A172 (cell line): ENCODE measurements at regions not wholly inside any gene's neighbourhood (a gene's known extent, or its start where the extent isn't known, plus 50 kb on each side); places are given as distances from the start of the nearest gene placed in this dataset.
A peak's percentile ranks its signal among the peaks of the same experiment; 100 is the strongest.
"Not testable (repeated sequence)": the region's sequence is repeated elsewhere in the genome, so short reads cannot be mapped to it uniquely, and the experiment has no call there.

Source experiments
- DNase-seq: peaks from one replicate; pipeline ENCODE4 v3.0.0-alpha.2; 2015; ENCODE audit warnings: low spot score

DNA sequence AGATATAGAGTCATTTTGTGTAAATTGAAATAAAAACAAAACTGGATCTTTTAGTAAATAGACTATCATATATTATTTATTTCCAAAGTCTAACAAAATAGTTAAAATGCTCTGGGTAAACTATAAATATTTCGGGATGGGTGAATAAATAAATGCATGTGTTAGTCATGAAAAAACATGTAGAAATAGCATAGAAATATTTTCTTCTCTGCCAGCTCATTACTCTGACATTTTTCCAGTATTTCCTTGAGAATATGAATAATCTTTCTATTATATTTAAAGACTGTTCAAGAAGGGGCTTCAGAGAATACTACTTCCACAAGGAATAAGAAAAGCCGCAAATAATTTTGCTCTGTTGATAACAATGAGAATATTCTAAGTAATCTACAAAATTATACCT lies 880.4 kb downstream of the TRIB2 start:
- no peak for DNase-seq

DNA sequence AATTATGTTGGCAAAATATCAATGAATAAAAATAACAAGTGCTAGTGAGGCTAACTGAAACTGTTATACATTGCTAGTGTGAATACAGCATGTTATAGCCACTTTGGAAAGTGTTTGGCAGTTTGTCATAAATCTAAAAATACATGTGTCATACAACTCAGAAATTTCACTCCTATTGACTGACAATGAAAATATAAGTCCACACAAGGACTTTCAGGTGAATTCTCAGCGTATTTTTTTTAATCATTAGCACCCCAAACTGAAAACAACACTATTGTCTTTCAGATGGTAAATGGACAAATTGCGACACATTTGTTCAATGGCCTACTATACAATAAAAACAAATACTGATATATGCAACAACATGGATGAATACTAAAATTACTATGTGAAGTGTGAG lies 884.8 kb downstream of the TRIB2 start:
- DNase-seq: no peak

DNA sequence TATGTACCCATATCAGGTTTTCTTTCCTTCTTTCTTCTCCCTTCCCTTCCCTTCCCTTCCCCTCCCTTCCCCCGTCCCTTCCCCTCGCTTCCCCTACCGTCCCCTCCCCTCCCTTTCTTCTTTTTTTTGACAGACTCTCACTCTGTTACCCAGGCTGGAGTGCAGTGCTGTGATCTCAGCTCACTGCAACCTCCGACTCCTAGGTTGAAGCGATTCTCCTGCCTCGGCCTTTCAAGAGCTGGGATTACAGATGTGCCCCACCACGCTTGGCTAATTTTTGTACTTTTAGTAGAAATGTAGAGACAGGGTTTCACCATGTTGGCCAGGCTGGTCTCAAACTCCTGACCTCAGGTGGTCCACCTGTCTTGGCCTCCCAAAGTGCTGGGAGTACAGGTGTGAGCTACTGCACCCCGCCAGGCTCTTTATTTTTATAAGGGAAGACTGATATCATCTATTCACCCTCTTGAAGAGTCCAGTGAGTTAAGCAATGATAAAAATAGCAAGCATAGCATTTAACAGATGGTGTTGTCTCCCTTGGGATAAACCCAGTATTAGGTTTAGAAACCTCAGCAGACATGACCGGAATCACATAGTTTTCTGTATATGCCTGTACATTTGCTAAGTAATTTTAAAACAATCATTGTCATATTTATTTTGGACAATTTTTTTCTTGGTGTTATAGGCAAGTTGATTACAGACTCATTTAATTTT lies 888.4 kb downstream of the TRIB2 start:
- no peak for DNase-seq

DNA sequence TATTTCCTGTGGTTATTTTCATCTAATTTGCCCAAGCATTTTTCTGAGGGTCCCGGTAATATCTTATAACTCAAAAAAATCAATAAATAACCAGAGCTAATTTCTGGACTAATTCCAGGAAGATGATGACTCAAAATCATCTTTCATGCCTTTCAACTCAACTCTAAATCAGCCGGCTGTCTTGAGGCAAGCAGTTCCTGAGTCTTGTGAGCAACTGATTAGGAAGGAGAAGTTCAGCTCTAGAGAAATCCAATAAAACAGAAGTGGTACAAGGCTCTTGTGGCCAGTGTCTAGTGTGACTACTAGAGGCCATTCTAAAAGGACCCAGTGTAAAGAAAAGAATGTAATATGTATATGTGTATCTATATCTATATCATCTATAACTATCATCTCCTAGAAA lies 890.4 kb downstream of the TRIB2 start:
- no peak for DNase-seq

DNA sequence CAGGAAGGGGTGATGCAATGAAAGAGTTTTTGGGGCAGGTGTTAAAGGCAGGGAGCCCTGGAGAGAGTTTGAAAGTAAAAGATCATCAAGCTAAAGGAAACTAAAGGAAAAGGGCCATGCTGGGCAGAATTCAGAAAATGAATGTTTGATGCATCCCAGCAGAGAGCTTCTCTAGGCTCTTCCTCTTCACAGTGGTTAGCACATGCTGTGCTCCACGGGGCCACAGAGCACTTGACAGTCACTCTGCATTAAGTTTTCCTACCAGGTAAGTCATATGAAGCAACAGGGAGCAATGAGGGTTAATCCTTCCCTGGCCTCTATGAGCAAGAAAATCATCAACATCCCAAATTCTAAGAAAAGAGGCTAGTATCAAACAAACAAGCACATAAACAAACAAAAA lies 895.2 kb downstream of the TRIB2 start:
- DNase-seq: no peak

DNA sequence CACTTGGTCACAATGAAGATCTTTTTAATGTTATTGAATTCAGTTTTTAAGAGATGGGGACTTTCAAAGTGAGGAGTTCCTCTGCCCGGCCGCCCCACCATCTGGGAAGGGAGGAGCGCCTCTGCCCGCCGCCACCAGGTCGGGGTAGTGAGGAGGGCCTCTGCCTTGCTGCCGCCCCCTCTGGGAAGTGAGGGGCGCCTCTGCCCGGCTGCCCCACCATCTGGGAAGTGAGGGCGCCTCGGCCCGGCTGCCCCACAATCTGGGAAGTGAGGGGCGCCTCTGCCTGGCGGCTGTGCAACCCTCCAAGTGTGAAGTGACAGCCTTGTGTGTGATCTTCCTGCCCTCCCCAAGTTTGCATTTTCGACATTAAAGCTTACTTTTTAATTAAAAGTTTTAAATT lies 899.3 kb downstream of the TRIB2 start:
- no peak for DNase-seq

DNA sequence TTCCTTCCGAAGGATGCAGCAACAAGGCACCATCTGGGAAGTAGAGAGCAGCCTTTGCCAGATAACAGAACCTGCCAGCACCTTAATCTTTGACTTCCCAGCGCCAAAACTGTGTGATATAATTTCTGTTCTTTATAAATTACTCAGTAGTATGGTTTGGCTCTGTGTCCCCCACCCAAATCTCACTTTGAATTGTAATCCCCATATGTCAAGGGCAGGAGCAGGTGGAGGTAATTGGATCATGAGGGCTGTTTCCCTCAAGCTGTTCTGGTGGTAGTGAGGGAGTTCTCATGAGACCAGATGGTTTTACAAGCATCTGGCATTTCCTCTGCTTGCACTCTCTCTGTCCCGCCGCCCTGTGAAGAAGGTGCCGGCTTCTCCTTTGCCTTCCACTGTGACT lies 899.9 kb downstream of the TRIB2 start:
- no peak for DNase-seq

DNA sequence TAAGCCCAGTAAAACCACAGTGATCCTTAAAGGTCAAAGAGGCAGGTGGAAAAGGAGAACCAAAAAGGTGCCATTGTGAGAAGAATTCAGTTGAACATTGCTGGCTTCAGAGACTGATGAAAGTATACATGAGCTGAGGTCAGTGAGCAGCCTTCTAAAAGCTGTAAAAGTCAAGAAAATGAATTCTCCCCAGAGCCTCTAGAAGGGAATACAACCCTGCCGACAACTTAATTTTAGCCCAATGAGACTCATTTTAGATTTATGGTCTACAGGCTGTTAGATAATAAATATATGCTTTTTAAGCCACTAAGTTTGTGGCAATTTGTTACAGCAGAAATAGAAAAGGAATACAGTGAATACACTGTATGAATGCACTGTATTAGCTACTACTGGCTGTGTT lies 911.4 kb downstream of the TRIB2 start:
- DNase-seq: no peak

DNA sequence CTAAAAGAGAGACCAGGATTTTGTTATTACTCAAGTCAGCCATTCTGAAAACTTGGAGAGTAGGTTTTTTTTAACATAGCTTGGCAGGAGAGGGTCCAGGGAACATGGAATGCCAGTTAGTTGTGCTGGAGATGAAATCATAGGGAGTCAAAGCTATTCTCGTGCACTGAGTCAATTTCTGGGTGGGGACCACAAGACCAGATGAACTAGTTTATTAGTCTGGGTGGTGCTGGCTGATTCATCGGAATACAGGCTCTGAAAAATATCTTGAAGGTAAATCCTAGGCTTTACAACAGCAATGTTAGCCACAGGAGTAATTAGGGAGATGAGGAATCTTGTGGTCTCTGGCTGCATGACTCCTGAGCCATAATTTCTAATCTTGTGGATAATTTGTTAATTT lies 921.4 kb downstream of the TRIB2 start:
- DNase-seq: peak; percentile 52

DNA sequence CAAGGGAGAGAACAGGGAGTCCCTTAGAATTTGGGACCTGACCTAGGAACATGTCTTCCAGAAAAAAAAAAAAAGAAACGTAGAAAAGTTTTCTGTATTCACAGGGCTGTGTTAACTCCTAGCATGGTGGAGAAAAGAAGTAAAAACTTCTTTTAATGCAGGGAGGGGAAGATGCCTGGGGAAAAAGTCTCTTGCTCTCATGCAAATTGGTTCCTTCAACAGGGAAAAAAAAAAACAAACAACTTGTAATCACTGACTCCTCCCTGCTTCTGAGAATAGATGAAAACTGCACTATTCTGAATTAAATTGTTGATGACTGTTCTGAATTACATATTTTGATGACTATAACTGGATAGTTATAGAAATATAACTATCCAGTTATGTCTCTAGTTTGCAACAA lies 933.2 kb downstream of the TRIB2 start:
- DNase-seq: no peak

DNA sequence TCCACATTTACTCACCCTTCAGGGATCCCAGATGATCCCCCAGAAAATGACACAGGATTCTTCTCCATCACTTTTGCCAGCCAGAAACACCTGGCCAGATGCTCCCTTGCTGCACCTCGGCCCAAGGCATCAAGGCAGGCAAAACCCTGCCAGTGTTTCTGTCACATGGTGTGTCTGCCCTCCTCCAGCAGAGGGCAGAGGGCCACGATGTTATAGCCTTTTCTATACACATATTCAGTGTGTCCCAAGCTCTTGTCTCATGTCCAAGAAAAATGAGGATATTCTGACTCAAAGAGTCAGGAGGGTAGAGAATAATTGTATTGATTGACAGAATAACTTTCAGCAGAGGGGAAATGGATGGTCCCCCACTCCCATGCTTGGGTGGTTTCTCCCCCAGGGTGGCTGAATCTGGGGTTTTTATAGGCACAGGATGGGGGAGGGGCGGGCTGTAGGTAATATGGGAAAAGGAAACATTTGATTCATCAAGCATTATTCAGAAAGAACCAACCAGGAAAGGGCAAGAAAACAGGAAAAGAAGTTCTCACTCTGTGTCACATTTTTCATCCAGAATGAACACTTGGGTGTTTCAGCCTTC lies 933.9 kb downstream of the TRIB2 start:
- no peak for DNase-seq

DNA sequence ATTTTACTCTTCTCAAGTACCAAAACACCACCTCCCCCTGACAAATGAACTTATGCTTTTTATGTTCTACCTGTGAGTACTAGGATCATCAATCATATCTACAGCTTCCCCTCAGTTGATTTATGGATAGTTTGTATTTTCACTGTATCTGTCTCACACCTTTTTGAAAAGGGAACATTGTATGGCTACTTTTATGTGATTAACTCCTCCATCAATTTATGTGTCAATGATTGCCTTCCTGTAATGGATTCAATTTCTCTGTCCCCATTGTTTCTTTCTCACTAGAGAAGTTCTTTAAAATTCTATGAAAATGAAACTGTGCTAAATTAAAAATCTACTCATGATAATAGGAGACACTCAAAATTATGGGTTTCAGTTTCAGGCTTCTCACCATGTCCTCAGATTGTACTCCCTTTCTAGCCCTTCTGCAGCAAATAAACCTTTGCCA lies 935.0 kb downstream of the TRIB2 start:
- no peak for DNase-seq

DNA sequence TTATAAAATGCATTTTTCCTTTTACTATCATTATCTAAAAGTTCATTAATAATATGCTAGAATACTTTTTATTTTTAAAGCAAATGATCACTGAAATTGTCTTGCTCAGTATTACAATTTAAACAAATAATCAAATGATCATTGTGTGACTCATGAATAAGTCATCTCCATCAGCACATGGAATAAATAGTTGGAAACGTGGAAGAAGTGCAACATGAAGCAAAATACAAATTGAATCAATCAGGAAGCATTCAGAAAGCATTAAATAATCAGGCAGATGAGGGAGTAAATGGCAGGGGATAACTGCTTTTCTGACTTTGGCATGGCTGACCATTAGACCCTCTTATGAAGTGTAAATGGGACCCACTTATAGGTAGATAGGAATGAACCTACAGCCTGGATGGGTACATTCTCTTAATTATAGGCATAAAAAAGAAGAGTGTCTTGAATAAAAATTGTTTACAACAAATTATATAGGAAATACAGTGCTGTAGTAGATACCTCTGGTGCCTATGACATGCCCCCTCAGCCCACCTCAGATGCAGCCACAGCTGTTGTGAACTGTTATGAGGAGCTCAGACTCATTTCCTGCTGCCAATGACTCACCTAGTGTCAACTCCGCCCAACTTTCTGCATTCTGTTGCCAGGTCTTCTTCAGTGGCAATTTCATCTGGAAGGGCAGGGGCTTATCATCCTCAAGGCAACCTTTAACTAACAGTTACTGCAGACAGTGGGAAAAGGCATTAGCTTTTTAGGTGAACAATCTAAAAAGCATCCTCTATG lies 936.0 kb downstream of the TRIB2 start:
- peak; percentile 84 for DNase-seq

DNA sequence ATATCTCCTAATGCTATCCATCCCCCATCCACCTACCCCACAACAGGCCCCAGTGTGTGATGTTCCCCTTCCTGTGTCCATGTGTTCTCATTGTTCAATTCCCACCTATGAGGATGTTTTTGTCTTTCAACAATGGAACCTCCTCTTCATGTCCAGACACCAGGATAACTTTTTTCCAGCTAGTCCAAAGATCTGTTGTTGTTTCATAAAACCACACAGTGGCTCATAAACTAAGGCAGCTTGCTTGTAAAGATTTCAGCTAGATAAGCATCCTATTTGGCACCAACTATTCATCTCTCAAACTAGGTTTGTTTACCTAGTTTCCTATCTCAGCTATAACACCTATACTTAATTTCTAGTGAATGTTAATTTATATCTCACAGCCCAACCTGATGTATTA lies 937.7 kb downstream of the TRIB2 start:
- peak; percentile 42 for DNase-seq

DNA sequence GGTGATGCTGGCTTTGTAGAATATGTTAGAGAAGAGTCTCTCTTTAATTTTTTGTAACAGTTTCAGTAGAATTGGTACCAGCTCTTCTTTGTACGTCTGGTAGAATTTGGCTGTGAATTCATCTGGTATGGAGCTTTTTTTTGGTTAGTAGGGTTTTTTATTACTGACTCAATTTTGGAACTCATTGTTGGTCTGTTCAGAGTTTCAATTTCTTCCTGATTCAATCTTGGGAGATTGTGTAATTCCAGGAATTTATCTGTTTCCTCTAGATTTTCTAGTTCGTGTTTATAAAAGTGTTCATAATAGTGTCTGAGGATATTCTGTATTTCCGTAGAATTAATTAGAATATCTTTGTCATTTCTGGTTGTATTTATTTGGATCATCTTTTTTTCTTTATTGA lies 943.5 kb downstream of the TRIB2 start:
- no peak for DNase-seq

DNA sequence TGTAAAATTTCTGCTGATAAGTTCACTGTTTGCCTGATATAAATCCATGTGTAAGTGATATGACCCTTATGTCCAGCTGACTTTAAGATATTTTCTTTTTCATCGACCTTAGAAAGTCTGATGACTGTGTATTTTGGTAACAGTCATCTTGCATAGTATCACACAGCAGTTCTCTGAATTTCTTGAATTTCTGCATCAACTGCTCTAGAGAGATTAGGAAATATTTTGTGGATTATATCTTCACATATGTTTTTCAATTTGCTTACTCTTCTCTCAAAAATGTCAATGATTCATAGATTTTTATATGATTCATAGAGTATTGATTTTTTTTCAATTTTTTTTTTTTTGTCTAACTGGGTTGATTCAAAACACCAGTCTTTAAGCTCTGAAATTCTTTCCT lies 945.3 kb downstream of the TRIB2 start:
- no peak for DNase-seq

DNA sequence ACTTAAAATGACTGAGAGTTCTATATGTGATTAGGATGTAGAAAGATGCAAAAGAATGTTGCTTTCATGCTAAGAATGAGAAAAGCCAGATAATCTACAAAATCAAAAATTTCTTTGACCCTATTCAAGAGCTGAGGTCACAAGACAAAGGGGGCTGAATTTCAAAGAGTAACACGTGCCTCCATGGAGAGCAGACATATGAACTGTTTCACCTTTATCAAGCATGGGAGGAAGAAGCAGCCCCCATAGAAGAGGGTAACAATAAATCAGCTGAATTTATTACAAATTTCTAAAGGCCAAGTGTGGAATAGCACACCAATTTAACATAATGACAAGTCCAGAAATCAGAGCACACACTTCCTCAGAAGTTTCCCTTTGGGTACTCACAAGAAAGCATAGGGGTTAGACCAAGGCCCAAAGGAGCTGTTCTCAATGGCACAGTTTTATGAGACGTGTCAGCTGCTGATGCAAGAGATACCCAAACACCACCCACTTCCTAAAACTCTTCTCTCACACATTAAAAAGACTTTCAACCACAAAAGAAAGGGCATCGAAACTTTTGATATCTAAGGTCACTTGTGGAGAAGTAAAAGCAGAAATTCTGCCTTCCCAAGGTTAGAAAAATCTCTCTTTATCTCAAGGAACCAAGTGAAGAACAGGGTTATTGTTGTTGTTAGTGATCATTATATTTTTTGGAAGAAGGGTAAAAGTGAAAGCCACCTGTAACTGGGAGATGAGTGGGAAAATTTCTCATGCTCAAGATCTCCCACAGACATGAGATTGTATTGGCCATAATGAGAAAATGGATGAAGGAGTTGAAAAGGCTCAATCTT lies 950.1 kb downstream of the TRIB2 start:
- DNase-seq: no peak

DNA sequence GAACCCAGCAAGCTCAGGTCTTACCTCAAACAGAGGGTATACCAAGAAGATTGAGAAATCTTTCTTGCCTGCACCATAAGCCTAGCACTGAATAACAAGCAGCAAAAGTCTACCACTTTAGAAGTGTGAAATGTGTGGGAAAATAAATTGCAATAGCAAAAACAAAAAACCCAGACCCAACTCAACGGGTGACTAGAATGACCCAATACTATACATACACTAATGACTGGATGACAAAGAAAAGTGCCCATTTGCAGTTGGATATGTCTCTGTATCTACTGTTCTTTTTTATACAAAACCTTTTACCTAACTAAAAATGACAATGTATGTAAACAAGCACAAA lies 950.6 kb downstream of the TRIB2 start:
- no peak for DNase-seq

DNA sequence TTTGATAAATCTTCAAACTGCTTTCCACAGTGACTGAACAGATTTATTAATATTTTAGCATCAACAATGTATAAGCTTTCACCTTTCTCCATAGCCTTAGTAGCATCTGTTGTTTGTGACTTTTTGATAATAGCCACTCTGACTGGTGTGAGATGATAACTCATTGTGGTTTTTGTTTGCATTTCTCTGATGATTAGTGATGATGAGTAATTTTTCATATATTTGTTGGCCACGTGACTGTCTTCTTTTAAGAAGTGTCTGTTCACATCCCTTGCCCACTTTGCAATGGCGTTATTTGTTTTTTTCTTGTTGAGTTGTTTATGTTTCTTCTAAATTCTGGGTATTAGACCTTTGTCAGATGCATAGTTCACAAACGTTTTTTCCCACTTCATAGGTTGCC lies 952.9 kb downstream of the TRIB2 start:
- DNase-seq: peak; percentile 14

DNA sequence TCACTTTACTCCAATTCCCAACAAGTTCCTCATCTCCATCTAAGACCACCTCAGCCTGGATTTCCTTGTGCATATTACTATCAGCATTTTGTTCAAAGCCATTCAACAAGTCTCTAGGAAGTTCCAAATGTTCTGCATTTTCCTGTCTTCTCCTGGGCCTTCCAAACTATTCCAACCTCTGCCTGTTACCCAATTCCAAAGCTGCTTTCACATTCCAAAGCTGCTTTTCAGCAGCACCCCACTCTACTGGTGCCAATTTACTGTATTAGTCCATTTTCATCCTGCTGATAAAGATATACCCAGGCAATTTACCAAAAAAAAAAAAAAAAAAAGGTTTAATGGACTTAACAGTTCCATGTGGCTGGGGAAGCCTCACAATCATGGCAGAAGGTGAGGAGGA lies 957.1 kb downstream of the TRIB2 start:
- DNase-seq: not testable (repeated sequence)

DNA sequence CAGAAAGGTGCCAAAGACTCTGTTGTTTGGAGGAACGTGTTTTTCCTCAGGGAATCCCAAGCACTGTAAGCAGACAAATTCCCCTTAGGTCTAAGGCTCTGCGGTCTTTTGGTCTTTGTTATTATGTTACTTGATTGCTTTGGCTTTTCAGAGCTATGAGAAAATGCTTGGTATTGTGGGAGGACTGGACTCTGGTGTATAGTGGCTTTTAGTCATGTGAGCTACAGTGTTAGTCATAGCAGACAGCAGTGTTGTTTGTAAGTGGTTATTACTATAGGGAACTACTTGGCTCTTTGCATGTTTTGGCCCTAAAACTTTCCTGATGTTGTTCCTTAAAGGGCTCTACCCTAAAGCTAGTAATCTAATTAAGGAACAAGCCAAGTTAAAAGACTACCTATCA lies 956.2 kb upstream of the LRATD1 start:
- no peak for DNase-seq

DNA sequence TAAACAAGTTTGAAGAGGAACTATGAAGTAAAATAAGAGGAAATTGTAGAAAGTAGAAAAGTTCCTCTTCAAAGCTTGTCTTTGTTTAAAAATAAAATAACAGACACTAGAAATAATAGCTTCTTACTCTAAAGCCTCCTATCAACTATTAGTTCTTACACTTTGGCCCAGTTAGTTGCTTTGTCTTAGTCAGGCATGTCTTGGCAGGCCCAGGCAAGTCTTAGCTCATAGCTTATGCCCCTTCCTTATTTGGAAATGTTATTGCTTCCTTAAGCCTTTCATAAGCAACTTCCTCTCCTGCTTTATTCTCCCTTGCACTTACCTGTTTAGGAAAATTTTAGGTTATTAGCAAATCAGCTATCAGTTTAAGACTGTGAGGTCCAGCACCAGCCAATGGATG lies 950.6 kb upstream of the LRATD1 start:
- no peak for DNase-seq
